SK-N-SH (cell line): ENCODE measurements at regions not wholly inside any gene's neighbourhood (a gene's known extent, or its start where the extent isn't known, plus 50 kb on each side); places are given as distances from the start of the nearest gene placed in this dataset.

ENCODE experiments used
- CTCF ChIA-PET: fragments of 300-600, 350-600 bp; formaldehyde crosslinking; extraction: SDS; loops from one replicate; lab custom pipeline; 2021; lab: Yijun Ruan, JAX
- POLR2A ChIA-PET: fragments of 350-600 bp; sonication (Branson Sonifier 250); formaldehyde crosslinking; extraction: SDS; loops from one replicate; lab custom pipeline; 2020; ENCODE audit warnings: antibody characterized with exemption, inconsistent platforms; lab: Yijun Ruan, JAX
- DNase-seq: peaks from one replicate; pipeline ENCODE4 v3.0.0; 2012
- H2AFZ ChIP-seq: fragments of 200-600 bp; sonication (generic); 2 replicates; pipeline ENCODE4 v1.8.1; 2016; ENCODE audit warnings: antibody characterized with exemption, mild to moderate bottlenecking, low read depth
- H3F3A ChIP-seq: fragments of 200-600 bp; sonication (generic); replicated peaks from 2 replicates; pipeline ENCODE3; 2016; ENCODE audit warnings: antibody characterized with exemption, mild to moderate bottlenecking; ENCODE audit not compliant: insufficient read depth
- H3K27ac ChIP-seq, 2 experiments: fragments of 200-500 bp in 1 of 2; fragments of 200-600 bp in 1 of 2; sonication (Bioruptor generic) in 1 of 2; sonication (generic), shearing (Covaris generic) in 1 of 2; 2 replicates each; pipeline versions ENCODE4 v1.5.1 to v1.6.1; 2014 to 2016; ENCODE audit warnings: low read depth in 2 of 2, inconsistent platforms in 1 of 2, low read length in 1 of 2, mild to moderate bottlenecking in 1 of 2, mixed read lengths in 1 of 2
- H3K27me3 ChIP-seq: fragments of 200-600 bp; sonication (generic), shearing (Covaris generic); 2 replicates; pipeline ENCODE4 v1.6.1; 2016; ENCODE audit warnings: mixed run types; ENCODE audit not compliant: insufficient read depth
- H3K36me3 ChIP-seq, 2 experiments: fragments of 200-500 bp in 1 of 2; fragments of 200-600 bp in 1 of 2; sonication (Bioruptor generic) in 1 of 2; sonication (generic) in 1 of 2; replicated peaks in 1 of 2; 2 replicates each; pipeline versions ENCODE3 to v1.5.1; 2014 to 2016; ENCODE audit warnings: low read length in 1 of 2, mild to moderate bottlenecking in 1 of 2; ENCODE audit not compliant: insufficient read depth in 2 of 2, control insufficient read depth in 1 of 2
- H3K4me1 ChIP-seq, 2 experiments: fragments of 200-500 bp in 1 of 2; fragments of 200-600 bp in 1 of 2; sonication (Bioruptor generic) in 1 of 2; sonication (generic), shearing (Covaris generic) in 1 of 2; 2 replicates each; pipeline versions ENCODE4 v1.5.1 to v1.6.1; 2014 to 2016; ENCODE audit warnings: low read depth in 1 of 2, low read length in 1 of 2, mixed run types in 1 of 2; ENCODE audit not compliant: insufficient read depth in 2 of 2, control insufficient read depth in 1 of 2
- H3K4me2 ChIP-seq: fragments of 200-600 bp; sonication (generic), shearing (Covaris generic); 2 replicates; pipeline ENCODE4 v1.6.1; 2017; ENCODE audit warnings: mixed run types
- H3K4me3 ChIP-seq, 2 experiments: fragments of 200-500 bp in 1 of 2; fragments of 200-600 bp in 1 of 2; sonication (Bioruptor generic) in 1 of 2; sonication (generic), shearing (Covaris generic) in 1 of 2; 2 replicates each; pipeline versions ENCODE4 v1.5.1 to v1.8.1; 2014 to 2016; ENCODE audit warnings: low read depth in 2 of 2, inconsistent platforms in 1 of 2, low read length in 1 of 2, mild to moderate bottlenecking in 1 of 2, mixed read lengths in 1 of 2, moderate library complexity in 1 of 2
- H3K79me2 ChIP-seq: fragments of 200-600 bp; sonication (generic); 2 replicates; pipeline ENCODE4 v1.8.1; 2017; ENCODE audit warnings: mild to moderate bottlenecking; ENCODE audit not compliant: insufficient read depth
- H3K9ac ChIP-seq: fragments of 200-600 bp; sonication (generic); 2 replicates; pipeline ENCODE4 v1.6.1; 2017; ENCODE audit warnings: mixed run types
- H3K9me2 ChIP-seq: fragments of 200-600 bp; sonication (generic); 2 replicates; pipeline ENCODE4 v1.6.1; 2017; ENCODE audit warnings: mixed run types
- H3K9me3 ChIP-seq: fragments of 200-600 bp; sonication (generic); 2 replicates; pipeline ENCODE4 v1.6.1; 2017; ENCODE audit warnings: mixed run types, mild to moderate bottlenecking, moderate library complexity
- H4K20me1 ChIP-seq: fragments of 200-600 bp; sonication (generic); 2 replicates; pipeline ENCODE4 v1.6.1; 2017; ENCODE audit warnings: mild to moderate bottlenecking, mixed run types; ENCODE audit not compliant: insufficient read depth
- ELF1 ChIP-seq: IDR thresholded peaks from 2 replicates; pipeline ENCODE4 v1.4.0; 2012
- EZH2phosphoT487 ChIP-seq: fragments of 200-600 bp; sonication (generic); IDR thresholded peaks from 2 replicates; pipeline ENCODE4 v1.6.1; 2017; ENCODE audit warnings: low read depth, mixed run types, mild to moderate bottlenecking, antibody characterized with exemption, moderate library complexity, borderline replicate concordance
- FOSL2 ChIP-seq: IDR thresholded peaks from 2 replicates; pipeline ENCODE4 v1.4.0; 2012; ENCODE audit warnings: low read depth, mild to moderate bottlenecking, moderate library complexity, borderline replicate concordance
- FOXJ3 ChIP-seq: sonication (generic); formaldehyde crosslinking; IDR thresholded peaks from 2 replicates; pipeline ENCODE4 v1.5.1; 2020; ENCODE audit warnings: mild to moderate bottlenecking, missing genetic modification reagents
- FOXM1 ChIP-seq: IDR thresholded peaks from 2 replicates; pipeline ENCODE4 v1.4.0; 2012; ENCODE audit warnings: low read depth, mild to moderate bottlenecking
- GATA2 ChIP-seq: sonication (generic); formaldehyde crosslinking; IDR thresholded peaks from 2 replicates; pipeline ENCODE4 v1.5.0; 2020; ENCODE audit warnings: mild to moderate bottlenecking, missing genetic modification reagents
- JUND ChIP-seq: IDR thresholded peaks from 2 replicates; pipeline ENCODE4 v1.4.0; 2012
- MAX ChIP-seq: IDR thresholded peaks from 2 replicates; pipeline ENCODE4 v1.4.0; 2012; ENCODE audit warnings: low read depth
- MEF2A ChIP-seq: IDR thresholded peaks from 2 replicates; pipeline ENCODE4 v1.4.0; 2012; ENCODE audit warnings: low read depth, borderline replicate concordance
- MXI1 ChIP-seq: IDR thresholded peaks from 2 replicates; pipeline ENCODE4 v1.6.1; 2012; ENCODE audit warnings: mild to moderate bottlenecking, low read depth, low read length, improper control_type of control experiment
- NFIC ChIP-seq: IDR thresholded peaks from 2 replicates; pipeline ENCODE4 v1.4.0; 2012; ENCODE audit warnings: borderline replicate concordance
- RFX5 ChIP-seq: IDR thresholded peaks from 2 replicates; pipeline ENCODE4 v1.6.1; 2012; ENCODE audit warnings: mild to moderate bottlenecking, improper control_type of control experiment, low read length
- TAF1 ChIP-seq: IDR thresholded peaks from 2 replicates; pipeline ENCODE4 v1.6.1; 2012; ENCODE audit warnings: low read depth, mild to moderate bottlenecking, low read length, moderate library complexity, borderline replicate concordance
- WGBS: methylation state at CpG from one replicate; pipeline ENCODE4 v1.1.6; 2017; ENCODE audit warnings: low lambda C conversion rate; 5-methylcytosine and 5-hydroxymethylcytosine counted together
- TF ChIP-seq, protein P1 (sequence below): fragments of 150-350 bp; IDR thresholded peaks from 2 replicates; pipeline ENCODE4 v1.6.1; 2017; ENCODE audit warnings: antibody characterized with exemption, low read length, low read depth, borderline replicate concordance
- TF ChIP-seq, protein P2 (sequence below): fragments of 150-350 bp; IDR thresholded peaks from 2 replicates; pipeline ENCODE4 v1.6.1; 2016; ENCODE audit warnings: mild to moderate bottlenecking, low read depth, low read length
- TF ChIP-seq, protein P3 (sequence below): fragments of 200-600 bp; sonication (generic); IDR thresholded peaks from 2 replicates; pipeline ENCODE4 v1.6.1; 2017; ENCODE audit warnings: antibody characterized with exemption, mild to moderate bottlenecking, moderate library complexity

GRCh38 chr2:120531863-120532600 is 186.1 kb downstream of the INHBB start:
- Histone ChIP-seq H3K27ac (no peak overlapping the region), H3K9ac (no peak overlapping the region), H3K4me2 (no peak overlapping the region), H3K9me2 (no peaks in the 10 kb centered on the region), H4K20me1 (no peaks in the 10 kb centered on the region), H3K4me1 (no peaks in the 10 kb centered on the region), H3K4me3 (no peak overlapping the region), H2AFZ (no peak overlapping the region), H3K9me3 (no peaks in the 10 kb centered on the region), H3K36me3 (no peaks in the 10 kb centered on the region), H3F3A (no peaks in the 10 kb centered on the region), H3K27me3 (peaks cover 11% of the 10 kb centered on the region; the same call in 1 of the 2 replicates), H3K79me2 (no peaks in the 10 kb centered on the region)
- POLR2A ChIA-PET = no interaction called here
- WGBS = 23% methylated on average over 4 of the region's 4 CpGs
- DNase-seq = no peak
- CTCF ChIA-PET = no interaction called here
- TF ChIP-seq ELF1 (no peak), JUND (no peak), FOSL2 (no peak), RFX5 (no peak), FOXM1 (no peak), MEF2A (no peak), TAF1 (no peak), MXI1 (no peak), NFIC (no peak), MAX (no peak), EZH2phosphoT487 (no peak), FOXJ3 (CRISPR knock-in tag) (no peak), GATA2 (CRISPR knock-in tag) (no peak)
- TF ChIP-seq, protein P1, sequence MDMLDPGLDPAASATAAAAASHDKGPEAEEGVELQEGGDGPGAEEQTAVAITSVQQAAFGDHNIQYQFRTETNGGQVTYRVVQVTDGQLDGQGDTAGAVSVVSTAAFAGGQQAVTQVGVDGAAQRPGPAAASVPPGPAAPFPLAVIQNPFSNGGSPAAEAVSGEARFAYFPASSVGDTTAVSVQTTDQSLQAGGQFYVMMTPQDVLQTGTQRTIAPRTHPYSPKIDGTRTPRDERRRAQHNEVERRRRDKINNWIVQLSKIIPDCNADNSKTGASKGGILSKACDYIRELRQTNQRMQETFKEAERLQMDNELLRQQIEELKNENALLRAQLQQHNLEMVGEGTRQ = no peak
- TF ChIP-seq, protein P2, sequence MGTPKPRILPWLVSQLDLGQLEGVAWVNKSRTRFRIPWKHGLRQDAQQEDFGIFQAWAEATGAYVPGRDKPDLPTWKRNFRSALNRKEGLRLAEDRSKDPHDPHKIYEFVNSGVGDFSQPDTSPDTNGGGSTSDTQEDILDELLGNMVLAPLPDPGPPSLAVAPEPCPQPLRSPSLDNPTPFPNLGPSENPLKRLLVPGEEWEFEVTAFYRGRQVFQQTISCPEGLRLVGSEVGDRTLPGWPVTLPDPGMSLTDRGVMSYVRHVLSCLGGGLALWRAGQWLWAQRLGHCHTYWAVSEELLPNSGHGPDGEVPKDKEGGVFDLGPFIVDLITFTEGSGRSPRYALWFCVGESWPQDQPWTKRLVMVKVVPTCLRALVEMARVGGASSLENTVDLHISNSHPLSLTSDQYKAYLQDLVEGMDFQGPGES = no peak
- TF ChIP-seq, protein P3, sequence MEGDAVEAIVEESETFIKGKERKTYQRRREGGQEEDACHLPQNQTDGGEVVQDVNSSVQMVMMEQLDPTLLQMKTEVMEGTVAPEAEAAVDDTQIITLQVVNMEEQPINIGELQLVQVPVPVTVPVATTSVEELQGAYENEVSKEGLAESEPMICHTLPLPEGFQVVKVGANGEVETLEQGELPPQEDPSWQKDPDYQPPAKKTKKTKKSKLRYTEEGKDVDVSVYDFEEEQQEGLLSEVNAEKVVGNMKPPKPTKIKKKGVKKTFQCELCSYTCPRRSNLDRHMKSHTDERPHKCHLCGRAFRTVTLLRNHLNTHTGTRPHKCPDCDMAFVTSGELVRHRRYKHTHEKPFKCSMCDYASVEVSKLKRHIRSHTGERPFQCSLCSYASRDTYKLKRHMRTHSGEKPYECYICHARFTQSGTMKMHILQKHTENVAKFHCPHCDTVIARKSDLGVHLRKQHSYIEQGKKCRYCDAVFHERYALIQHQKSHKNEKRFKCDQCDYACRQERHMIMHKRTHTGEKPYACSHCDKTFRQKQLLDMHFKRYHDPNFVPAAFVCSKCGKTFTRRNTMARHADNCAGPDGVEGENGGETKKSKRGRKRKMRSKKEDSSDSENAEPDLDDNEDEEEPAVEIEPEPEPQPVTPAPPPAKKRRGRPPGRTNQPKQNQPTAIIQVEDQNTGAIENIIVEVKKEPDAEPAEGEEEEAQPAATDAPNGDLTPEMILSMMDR = no peak
